Mesothelial cell of epicardium (in vitro differentiated cells): ENCODE measurements at regions not wholly inside any gene's neighbourhood (a gene's known extent, or its start where the extent isn't known, plus 50 kb on each side); places are given as distances from the start of the nearest gene placed in this dataset.
A peak's percentile ranks its signal among the peaks of the same experiment; 100 is the strongest.
"Not testable (repeated sequence)": the region's sequence is repeated elsewhere in the genome, so short reads cannot be mapped to it uniquely, and the experiment has no call there.

Source experiments
- DNase-seq, 2 experiments: peaks; one replicate each; pipeline ENCODE4 v3.0.0; 2021; ENCODE audit warnings: low spot score in 2 of 2; ENCODE audit not compliant: unreplicated experiment in 2 of 2
- H3K27ac Mint-ChIP-seq: 2 replicates; pipeline ENCODE4 v1.8.0; 2021; ENCODE audit warnings: mixed read lengths
- H3K27me3 Mint-ChIP-seq: 2 replicates; pipeline ENCODE4 v1.8.0; 2021; ENCODE audit warnings: low read depth, mixed read lengths
- H3K36me3 Mint-ChIP-seq: 2 replicates; pipeline ENCODE4 v1.8.0; 2021; ENCODE audit warnings: mixed read lengths
- H3K4me1 Mint-ChIP-seq: 2 replicates; pipeline ENCODE4 v1.8.0; 2021; ENCODE audit warnings: mixed read lengths
- H3K4me3 Mint-ChIP-seq: 2 replicates; pipeline ENCODE4 v1.8.0; 2021; ENCODE audit warnings: mild to moderate bottlenecking, moderate library complexity, mixed read lengths
- H3K9me3 Mint-ChIP-seq: 2 replicates; pipeline ENCODE4 v1.8.0; 2021; ENCODE audit warnings: mixed read lengths
- CTCF ChIP-seq: fragments of 200-600 bp; sonication (generic); IDR thresholded peaks from one replicate; pipeline ENCODE4 v1.5.0; 2021; ENCODE audit warnings: antibody characterized with exemption; ENCODE audit not compliant: unreplicated experiment

GRCh38 chr17:46424187-46424884 lies 62.8 kb upstream of the ARL17B start:
- H3K4me1 Mint-ChIP-seq, H3K36me3 Mint-ChIP-seq, H3K27me3 Mint-ChIP-seq, H3K4me3 Mint-ChIP-seq, H3K9me3 Mint-ChIP-seq, DNase-seq, H3K27ac Mint-ChIP-seq: not testable (repeated sequence)
- TF ChIP-seq CTCF = peak; percentile 44

DNA sequence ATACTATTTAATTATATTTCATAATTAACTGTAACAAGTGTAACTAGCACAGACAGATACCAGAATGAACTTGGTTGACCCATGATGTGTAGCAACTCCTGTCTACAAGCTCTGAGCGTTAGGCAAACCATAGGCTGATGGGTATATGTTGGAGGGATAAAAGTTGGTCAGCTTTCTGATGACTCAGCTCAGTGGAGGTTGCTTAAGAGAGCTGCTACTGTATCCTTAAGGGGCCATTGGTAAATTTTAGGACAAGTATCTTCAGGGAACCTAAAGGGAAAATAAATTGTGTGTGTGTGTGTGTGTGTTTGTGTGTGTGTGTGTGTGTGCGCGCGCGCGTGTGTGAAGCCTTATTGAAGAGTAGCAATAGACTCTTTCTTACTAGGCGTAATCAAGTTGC lies 56.3 kb upstream of the ARL17B start:
- not testable (repeated sequence) for DNase-seq, H3K27me3 Mint-ChIP-seq, H3K9me3 Mint-ChIP-seq, H3K4me3 Mint-ChIP-seq, H3K27ac Mint-ChIP-seq, H3K4me1 Mint-ChIP-seq, H3K36me3 Mint-ChIP-seq

DNA sequence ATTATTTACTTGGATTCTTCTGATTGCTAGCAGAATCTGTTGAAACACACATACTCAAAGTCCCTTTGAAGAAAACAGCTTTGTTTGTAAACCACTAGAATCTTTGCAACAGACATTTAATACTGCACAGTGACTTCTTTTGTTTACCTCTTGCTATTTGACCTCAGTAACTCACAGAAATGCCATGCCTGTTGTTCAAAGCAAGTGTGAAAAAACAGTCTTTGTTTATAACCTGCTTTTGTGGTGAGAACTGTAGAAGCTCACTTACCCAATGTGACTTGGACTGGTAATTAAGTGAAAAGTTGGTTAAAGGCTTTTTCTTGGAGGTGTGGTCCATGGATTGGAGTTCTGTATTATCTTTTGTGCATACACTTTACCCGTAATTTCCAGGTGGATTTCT lies 55.7 kb upstream of the ARL17B start:
- not testable (repeated sequence) for H3K36me3 Mint-ChIP-seq, H3K4me1 Mint-ChIP-seq, H3K9me3 Mint-ChIP-seq, H3K27ac Mint-ChIP-seq, DNase-seq, H3K27me3 Mint-ChIP-seq, H3K4me3 Mint-ChIP-seq

DNA sequence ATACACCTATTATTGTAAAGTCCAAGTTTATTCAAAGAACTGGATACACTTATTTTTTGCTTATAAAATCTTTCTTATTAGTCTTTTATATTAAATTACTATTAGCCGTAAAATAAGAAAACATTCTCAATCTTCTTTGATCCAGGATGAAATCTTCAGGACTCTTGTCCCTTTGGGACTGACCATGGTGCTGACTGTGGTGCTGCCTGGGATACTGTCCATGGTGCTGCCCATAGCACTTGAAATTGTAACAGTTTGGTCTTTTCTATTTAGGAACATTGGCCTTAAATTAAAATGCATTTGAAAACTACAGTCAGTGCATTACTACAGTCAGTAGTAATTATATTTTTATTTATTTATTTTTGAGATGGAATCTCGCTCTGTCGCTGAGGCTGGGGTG lies 53.0 kb upstream of the ARL17B start:
- H3K36me3 Mint-ChIP-seq, H3K27me3 Mint-ChIP-seq, H3K4me1 Mint-ChIP-seq, DNase-seq, H3K4me3 Mint-ChIP-seq, H3K9me3 Mint-ChIP-seq, H3K27ac Mint-ChIP-seq: not testable (repeated sequence)

- H3K36me3 Mint-ChIP-seq, H3K27me3 Mint-ChIP-seq, H3K4me1 Mint-ChIP-seq: not testable (repeated sequence)
Observed at GRCh38 chr17:46412156-46412555, 50.6 kb upstream of the ARL17B start.

GRCh38 chr17:46411172-46411852 lies 49.7 kb upstream of the ARL17B start:
- not testable (repeated sequence) for DNase-seq, H3K4me3 Mint-ChIP-seq, H3K4me1 Mint-ChIP-seq, H3K9me3 Mint-ChIP-seq, H3K27ac Mint-ChIP-seq, H3K36me3 Mint-ChIP-seq, H3K27me3 Mint-ChIP-seq

More at GRCh38 chr17:46412156-46412555, 50.6 kb upstream of the ARL17B start:
- not testable (repeated sequence) for DNase-seq, H3K9me3 Mint-ChIP-seq, H3K27ac Mint-ChIP-seq, H3K4me3 Mint-ChIP-seq
